GM11168 (cell line): ENCODE measurements at regions not wholly inside any gene's neighbourhood (a gene's known extent, or its start where the extent isn't known, plus 50 kb on each side); places are given as distances from the start of the nearest gene placed in this dataset.

Experiments used
- in situ Hi-C: fragments of 300-500 bp; cut with MboI; formaldehyde crosslinking; loops from one replicate; pipeline ENCODE4 v1.12.0; 2022; ENCODE audit warnings: low sequenced_read_pairs; ENCODE audit not compliant: unreplicated experiment

GRCh38 chr7:16236381-16236780 lies 185.0 kb downstream of the CRPPA start:
- in situ Hi-C loops = no loop called here

GRCh38 chr7:16235147-16236114 lies 185.9 kb downstream of the CRPPA start:
- in situ Hi-C loops = no loop called here

- in situ Hi-C loops = no loop called here
Measured at GRCh38 chr7:16234493-16235146, 186.7 kb downstream of the CRPPA start.

GRCh38 chr7:16233517-16233916 lies 187.8 kb downstream of the CRPPA start:
- in situ Hi-C loops = no loop called here

GRCh38 chr7:16232273-16232672 lies 189.1 kb downstream of the CRPPA start:
- in situ Hi-C loops = no loop called here

GRCh38 chr7:16223963-16224707 lies 197.2 kb downstream of the CRPPA start:
- in situ Hi-C loops = no loop called here

GRCh38 chr7:16212610-16213009 lies 208.7 kb downstream of the CRPPA start:
- in situ Hi-C loops = no loop called here

GRCh38 chr7:16212032-16212431 lies 209.3 kb downstream of the CRPPA start:
- in situ Hi-C loops = no loop called here

GRCh38 chr7:16211402-16211925 lies 209.9 kb downstream of the CRPPA start:
- in situ Hi-C loops = no loop called here

GRCh38 chr7:16210171-16210570 lies 211.2 kb downstream of the CRPPA start:
- in situ Hi-C loops = no loop called here

GRCh38 chr7:16207321-16207720 lies 214.0 kb downstream of the CRPPA start:
- in situ Hi-C loops = no loop called here

GRCh38 chr7:16205466-16205865 lies 215.9 kb downstream of the CRPPA start:
- in situ Hi-C loops = no loop called here

GRCh38 chr7:16204953-16205352 lies 216.4 kb downstream of the CRPPA start:
- in situ Hi-C loops = no loop called here

GRCh38 chr7:16203065-16203464 lies 218.3 kb downstream of the CRPPA start:
- in situ Hi-C loops = no loop called here

- in situ Hi-C loops = no loop called here
Measured at GRCh38 chr7:16202303-16202702, 219.0 kb downstream of the CRPPA start.

GRCh38 chr7:16200591-16200990 lies 220.7 kb downstream of the CRPPA start:
- in situ Hi-C loops = no loop called here

GRCh38 chr7:16193631-16194030 lies 227.7 kb downstream of the CRPPA start:
- in situ Hi-C loops = no loop called here

- in situ Hi-C loops = no loop called here
Measured at GRCh38 chr7:16189026-16189715, 232.2 kb downstream of the CRPPA start.

- in situ Hi-C loops = no loop called here
Measured at GRCh38 chr7:16187131-16187530, 234.2 kb downstream of the CRPPA start.

GRCh38 chr7:16178585-16178984 lies 242.8 kb downstream of the CRPPA start:
- in situ Hi-C loops = no loop called here
